ENCODE measurements at regions not wholly inside any gene's neighbourhood (a gene's known extent, or its start where the extent isn't known, plus 50 kb on each side); places are given as distances from the start of the nearest gene placed in this dataset.

- H3K27me3 ChIP-seq (replicated peaks; ENCODE audit: control insufficient read depth, insufficient read depth, low read length) = no peaks in the 10 kb centered on the region
- no peak for TF ChIP-seq CTCF (IDR thresholded peaks at IDR 0.05; ENCODE audit: insufficient read depth, low read length, poor library complexity, severe bottlenecking)
- H3K4me3 ChIP-seq (replicated peaks; ENCODE audit: low read depth, low read length) = no peak overlapping the region
- peak; percentile 48 for DNase-seq (ENCODE audit: extremely low read depth, insufficient read length)
- H3K36me3 ChIP-seq (ENCODE audit: control insufficient read depth, insufficient read depth, low read length) = no peaks in the 10 kb centered on the region
Measured at GRCh38 chr21:14767192-14767852, 221.2 kb upstream of the SAMSN1 start.

GRCh38 chr21:14766241-14766640, 220.1 kb upstream of the SAMSN1 start:
- Histone ChIP-seq H3K4me3 (replicated peaks; ENCODE audit: low read depth, low read length) (no peak overlapping the region), H3K36me3 (ENCODE audit: control insufficient read depth, insufficient read depth, low read length) (no peaks in the 10 kb centered on the region), H3K27me3 (replicated peaks; ENCODE audit: control insufficient read depth, insufficient read depth, low read length) (no peaks in the 10 kb centered on the region)
- DNase-seq (ENCODE audit: extremely low read depth, insufficient read length) = no peak
- no peak for TF ChIP-seq CTCF (IDR thresholded peaks at IDR 0.05; ENCODE audit: insufficient read depth, low read length, poor library complexity, severe bottlenecking)

GRCh38 chr21:14763695-14764064, 217.6 kb upstream of the SAMSN1 start:
- no peaks in the 10 kb centered on the region for H3K27me3 ChIP-seq (replicated peaks; ENCODE audit: control insufficient read depth, insufficient read depth, low read length)
- no peaks in the 10 kb centered on the region for H3K36me3 ChIP-seq (ENCODE audit: control insufficient read depth, insufficient read depth, low read length)
- no peak for DNase-seq (ENCODE audit: extremely low read depth, insufficient read length)
- H3K4me3 ChIP-seq (replicated peaks; ENCODE audit: low read depth, low read length) = no peak overlapping the region
- TF ChIP-seq CTCF (IDR thresholded peaks at IDR 0.05; ENCODE audit: insufficient read depth, low read length, poor library complexity, severe bottlenecking) = no peak

GRCh38 chr21:14762734-14763694, 216.9 kb upstream of the SAMSN1 start:
- Histone ChIP-seq H3K36me3 (ENCODE audit: control insufficient read depth, insufficient read depth, low read length) (no peaks in the 10 kb centered on the region), H3K4me3 (replicated peaks; ENCODE audit: low read depth, low read length) (peak overlapping the region; percentile 48)
- DNase-seq (ENCODE audit: extremely low read depth, insufficient read length) = peak; percentile 64

GRCh38 chr21:14762327-14762726, 216.2 kb upstream of the SAMSN1 start:
- H3K36me3 ChIP-seq (ENCODE audit: control insufficient read depth, insufficient read depth, low read length) = no peaks in the 10 kb centered on the region
- H3K4me3 ChIP-seq (replicated peaks; ENCODE audit: low read depth, low read length) = peak overlapping the region; percentile 48
- TF ChIP-seq CTCF (IDR thresholded peaks at IDR 0.05; ENCODE audit: insufficient read depth, low read length, poor library complexity, severe bottlenecking) = no peak
- H3K27me3 ChIP-seq (replicated peaks; ENCODE audit: control insufficient read depth, insufficient read depth, low read length) = no peaks in the 10 kb centered on the region
- DNase-seq (ENCODE audit: extremely low read depth, insufficient read length) = no peak

More at GRCh38 chr21:14762734-14763694, 216.9 kb upstream of the SAMSN1 start:
- H3K27me3 ChIP-seq (replicated peaks; ENCODE audit: control insufficient read depth, insufficient read depth, low read length) = no peaks in the 10 kb centered on the region
- no peak for TF ChIP-seq CTCF (IDR thresholded peaks at IDR 0.05; ENCODE audit: insufficient read depth, low read length, poor library complexity, severe bottlenecking)

All from GM06990 (cell line).